Activated T-cell treated with anti-CD3 and anti-CD28 coated beads for 48 hours (primary cell): ENCODE measurements at regions not wholly inside any gene's neighbourhood (a gene's known extent, or its start where the extent isn't known, plus 50 kb on each side); places are given as distances from the start of the nearest gene placed in this dataset.
"Not testable (repeated sequence)": the region's sequence is repeated elsewhere in the genome, so short reads cannot be mapped to it uniquely, and the experiment has no call there.

Experiments used
- DNase-seq: peaks from one replicate; pipeline ENCODE4 v3.0.0-alpha.2; 2020; ENCODE audit warnings: low read depth

- DNase-seq, result no peak
Observed at GRCh38 chr16:62755938-62756337, 719.7 kb upstream of the CDH8 start.

- no peak for DNase-seq
Observed at GRCh38 chr16:62752854-62753253, 716.6 kb upstream of the CDH8 start.

- no peak for DNase-seq
Observed at GRCh38 chr16:62751218-62751617, 715.0 kb upstream of the CDH8 start.

GRCh38 chr16:62741692-62742091, 705.5 kb upstream of the CDH8 start:
- no peak for DNase-seq

GRCh38 chr16:62738666-62739460, 702.6 kb upstream of the CDH8 start:
- no peak for DNase-seq

GRCh38 chr16:62732092-62732491, 695.9 kb upstream of the CDH8 start:
- DNase-seq, result no peak

GRCh38 chr16:62724670-62725269, 688.5 kb upstream of the CDH8 start:
- not testable (repeated sequence) for DNase-seq

GRCh38 chr16:62720651-62721050, 684.4 kb upstream of the CDH8 start:
- no peak for DNase-seq

GRCh38 chr16:62717026-62717425, 680.8 kb upstream of the CDH8 start:
- DNase-seq, result no peak

- no peak for DNase-seq
Observed at GRCh38 chr16:62715701-62716100, 679.5 kb upstream of the CDH8 start.

GRCh38 chr16:62712566-62712965, 676.3 kb upstream of the CDH8 start:
- DNase-seq, result no peak

GRCh38 chr16:62711797-62712196, 675.6 kb upstream of the CDH8 start:
- DNase-seq, result no peak

- DNase-seq, result no peak
Observed at GRCh38 chr16:62709794-62710193, 673.6 kb upstream of the CDH8 start.

GRCh38 chr16:62701426-62701825, 665.2 kb upstream of the CDH8 start:
- DNase-seq, result no peak

- no peak for DNase-seq
Observed at GRCh38 chr16:62700426-62701294, 664.4 kb upstream of the CDH8 start.

GRCh38 chr16:62692685-62693084, 656.4 kb upstream of the CDH8 start:
- no peak for DNase-seq

- no peak for DNase-seq
Observed at GRCh38 chr16:62681819-62682218, 645.6 kb upstream of the CDH8 start.

- DNase-seq, result no peak
Observed at GRCh38 chr16:62678796-62679195, 642.6 kb upstream of the CDH8 start.

- no peak for DNase-seq
Observed at GRCh38 chr16:62676306-62676705, 640.1 kb upstream of the CDH8 start.

- DNase-seq, result no peak
Observed at GRCh38 chr16:62665269-62665668, 629.0 kb upstream of the CDH8 start.

GRCh38 chr16:62664566-62664965, 628.3 kb upstream of the CDH8 start:
- DNase-seq, result no peak

GRCh38 chr16:62661435-62661834, 625.2 kb upstream of the CDH8 start:
- DNase-seq, result no peak

GRCh38 chr16:62657116-62657515, 620.9 kb upstream of the CDH8 start:
- no peak for DNase-seq
